ENCODE measurements at regions not wholly inside any gene's neighbourhood (a gene's known extent, or its start where the extent isn't known, plus 50 kb on each side); places are given as distances from the start of the nearest gene placed in this dataset.

- TF ChIP-seq SMAD4 (CRISPR knock-in tag; conservative IDR thresholded peaks at IDR 0.05) (no peak), ZNF140 (CRISPR knock-in tag; IDR thresholded peaks at IDR 0.05) (no peak), GTF2B (IDR thresholded peaks at IDR 0.05; ENCODE audit: extremely low read depth, insufficient read length) (no peak), ZBTB9 (CRISPR knock-in tag; IDR thresholded peaks at IDR 0.05) (no peak), SFPQ (IDR thresholded peaks at IDR 0.05; ENCODE audit: low read depth, low read length) (no peak), ZNF12 (CRISPR knock-in tag; IDR thresholded peaks at IDR 0.05) (no peak), ZNF354B (CRISPR knock-in tag; IDR thresholded peaks at IDR 0.05) (no peak), EP400 (IDR thresholded peaks at IDR 0.05) (no peak), MAX (CRISPR knock-in tag; IDR thresholded peaks at IDR 0.05) (no peak)
These were observed 293.0 kb upstream of the NPSR1 start (continued) for GRCh38 chr7:34365011-34365410.
